GM21360 (cell line): ENCODE measurements at regions not wholly inside any gene's neighbourhood (a gene's known extent, or its start where the extent isn't known, plus 50 kb on each side); places are given as distances from the start of the nearest gene placed in this dataset.
"Not testable (repeated sequence)": the region's sequence is repeated elsewhere in the genome, so short reads cannot be mapped to it uniquely, and the experiment has no call there.

Experiments used
- ATAC-seq: cut with Tn5 transposase; IDR thresholded peaks from one replicate; pipeline ENCODE4 v1.9.1; 2021; ENCODE audit warnings: mild to moderate bottlenecking, moderate library complexity; ENCODE audit not compliant: unreplicated experiment

DNA sequence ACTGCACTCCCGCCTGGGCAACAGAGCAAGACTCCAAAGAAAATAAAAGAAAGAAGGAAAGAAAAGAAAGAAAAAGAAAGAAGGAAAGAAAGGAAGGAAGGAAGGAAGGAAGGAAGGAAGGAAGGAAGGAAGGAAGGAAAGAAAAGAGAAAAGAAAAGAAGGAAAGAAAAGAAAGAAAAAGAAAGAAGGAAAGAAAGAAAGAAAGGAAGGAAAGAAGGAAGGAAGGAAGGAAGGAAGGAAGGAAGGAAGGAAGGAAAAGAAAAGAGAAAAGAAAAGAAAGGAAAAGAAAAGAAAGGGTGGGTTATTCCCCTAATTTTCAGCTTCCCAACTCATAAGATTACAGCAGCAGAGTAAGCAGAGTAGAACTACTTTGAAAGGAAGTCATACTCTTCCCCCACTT lies 64.4 kb downstream of the TMEM200C start:
- ATAC-seq: not testable (repeated sequence)

GRCh38 chr18:5828913-5829312 lies 66.4 kb downstream of the TMEM200C start:
- no peak for ATAC-seq

DNA sequence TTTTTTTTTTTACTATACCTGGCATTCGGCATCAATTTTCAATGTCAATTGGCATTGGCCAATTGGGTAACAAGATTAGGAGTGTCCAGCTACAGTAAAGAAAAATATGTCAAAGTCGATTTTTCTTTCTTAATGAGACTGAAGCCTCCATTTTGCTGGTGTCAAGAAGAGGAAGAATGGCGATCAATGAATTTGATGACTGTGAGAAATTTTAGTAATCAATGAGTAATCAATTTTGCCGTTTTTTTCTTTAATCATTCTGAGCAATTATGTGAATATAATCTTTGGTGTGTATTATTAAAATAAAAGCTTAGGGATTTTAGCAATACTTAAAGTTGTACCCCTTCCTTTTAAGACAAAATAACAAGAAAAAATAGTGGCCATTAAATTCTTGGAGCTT lies 69.7 kb downstream of the TMEM200C start:
- no peak for ATAC-seq

- no peak for ATAC-seq
These were observed 70.8 kb downstream of the TMEM200C start for GRCh38 chr18:5824370-5824984.

DNA sequence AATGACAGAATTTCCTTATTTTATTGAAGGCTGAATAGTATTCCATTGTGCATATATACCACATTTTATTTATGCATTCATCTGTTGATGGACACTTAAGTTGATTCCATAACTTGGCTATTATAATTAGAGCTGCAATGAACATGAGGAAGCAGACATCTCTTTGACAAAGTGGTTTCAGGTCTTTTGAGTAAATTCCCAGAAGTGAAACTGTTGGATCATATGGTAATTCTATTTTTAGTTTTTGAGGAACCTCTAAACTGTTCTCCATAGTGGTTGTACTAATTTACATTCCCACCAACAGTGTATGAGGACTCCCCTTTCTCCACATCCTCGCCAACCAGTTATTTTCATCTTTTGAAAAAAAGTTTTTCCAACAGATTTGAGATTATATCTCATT lies 77.5 kb downstream of the TMEM200C start:
- no peak for ATAC-seq

GRCh38 chr18:5806860-5807259 lies 88.5 kb downstream of the TMEM200C start:
- no peak for ATAC-seq

GRCh38 chr18:5787936-5788335 lies 107.4 kb downstream of the TMEM200C start:
- no peak for ATAC-seq

- ATAC-seq: no peak
These were observed 115.4 kb downstream of the TMEM200C start for GRCh38 chr18:5779922-5780321.

GRCh38 chr18:5772306-5773105 lies 122.8 kb downstream of the TMEM200C start:
- no peak for ATAC-seq

DNA sequence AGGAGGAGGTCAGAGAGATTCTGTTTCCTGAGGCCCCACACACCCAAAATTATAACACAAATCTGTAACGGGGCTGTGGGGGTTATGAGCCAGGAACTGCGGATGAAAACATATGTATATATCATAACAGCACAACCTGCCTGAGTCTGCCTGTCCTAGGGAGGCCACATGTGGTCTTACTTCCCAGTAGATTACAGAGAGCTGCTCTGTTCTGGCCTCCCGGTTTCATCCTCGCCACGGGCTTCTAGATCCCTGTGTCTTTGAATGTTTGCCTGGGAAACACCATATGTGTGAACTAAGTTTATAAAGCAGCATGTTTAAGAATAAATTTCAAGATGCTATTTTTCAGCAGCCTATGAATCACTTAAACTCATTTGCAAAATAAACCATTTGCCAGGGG lies 124.0 kb downstream of the TMEM200C start:
- no peak for ATAC-seq

- no peak for ATAC-seq
These were observed 125.1 kb downstream of the TMEM200C start for GRCh38 chr18:5770176-5770575.

GRCh38 chr18:5768454-5768853 lies 126.9 kb downstream of the TMEM200C start:
- ATAC-seq: no peak

- no peak for ATAC-seq
These were observed 136.1 kb downstream of the TMEM200C start for GRCh38 chr18:5759194-5759593.

GRCh38 chr18:5756823-5757222 lies 138.5 kb downstream of the TMEM200C start:
- no peak for ATAC-seq

- ATAC-seq: no peak
These were observed 147.6 kb downstream of the TMEM200C start for GRCh38 chr18:5747678-5748077.

DNA sequence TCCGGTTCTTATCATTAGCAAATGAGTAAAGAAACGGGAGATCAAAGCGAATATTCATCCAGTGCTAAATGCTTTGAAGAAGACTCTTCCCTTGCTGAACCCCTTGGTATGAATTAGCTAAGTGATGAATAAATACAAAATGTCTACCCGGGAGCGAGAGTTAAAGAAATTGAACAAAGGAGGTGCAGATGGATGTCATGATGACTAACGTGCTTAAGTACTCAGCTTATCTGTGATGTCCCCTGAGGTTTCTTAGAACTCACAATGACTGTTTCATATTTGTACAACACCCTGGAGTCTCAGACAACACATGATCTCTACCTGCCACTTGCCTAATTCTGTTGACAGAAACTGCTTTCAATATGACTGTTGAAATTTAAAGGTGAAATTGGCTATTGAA lies 148.5 kb downstream of the TMEM200C start:
- ATAC-seq: no peak

DNA sequence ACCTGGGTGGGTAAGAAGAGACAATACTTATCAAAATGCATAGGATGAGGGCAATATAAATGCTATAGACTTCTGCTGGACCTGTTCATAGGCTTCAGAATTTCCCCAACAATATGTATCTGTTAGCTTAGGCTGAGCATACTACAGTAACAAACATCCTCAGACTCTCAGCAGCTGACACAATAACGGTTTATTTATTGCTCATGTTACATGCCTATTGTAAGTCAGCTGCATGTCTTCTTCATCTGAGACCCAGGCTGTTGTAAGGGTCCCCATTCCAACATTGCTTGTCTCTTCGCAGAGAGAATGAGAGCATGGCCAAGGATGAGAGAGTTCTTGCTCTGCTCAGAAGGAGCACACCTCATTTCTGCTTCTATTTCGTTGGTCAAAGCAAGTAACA lies 150.7 kb downstream of the TMEM200C start:
- ATAC-seq: no peak

DNA sequence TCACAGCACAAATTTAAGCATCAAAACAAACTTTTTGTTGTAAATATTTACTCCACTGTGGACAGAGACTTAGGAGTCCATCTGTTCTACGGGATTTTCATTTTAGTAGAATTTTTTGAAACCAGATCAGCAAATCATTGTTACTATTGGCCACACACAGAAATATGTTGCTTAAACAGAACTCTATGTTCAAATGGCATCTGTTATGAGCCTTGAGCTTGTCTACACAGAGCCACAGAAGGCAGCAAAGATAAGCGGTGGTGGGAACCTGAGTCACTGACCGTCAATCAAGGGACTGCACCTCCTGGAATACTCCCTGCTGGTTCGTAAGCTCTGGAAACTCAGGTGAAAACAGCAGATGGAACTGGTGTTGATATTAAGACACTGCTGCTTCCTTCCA lies 156.8 kb downstream of the TMEM200C start:
- no peak for ATAC-seq

- no peak for ATAC-seq
These were observed 163.0 kb downstream of the TMEM200C start for GRCh38 chr18:5732318-5732717.

- ATAC-seq: no peak
These were observed 165.2 kb downstream of the TMEM200C start for GRCh38 chr18:5729983-5730699.

GRCh38 chr18:5728531-5728930 lies 166.8 kb downstream of the TMEM200C start:
- no peak for ATAC-seq

GRCh38 chr18:5726011-5726410 lies 169.3 kb downstream of the TMEM200C start:
- no peak for ATAC-seq
